PC-9 (cell line): ENCODE measurements at regions not wholly inside any gene's neighbourhood (a gene's known extent, or its start where the extent isn't known, plus 50 kb on each side); places are given as distances from the start of the nearest gene placed in this dataset.

ENCODE experiments used
- EZH2 ChIP-seq: fragments of 200-600 bp; sonication (generic); IDR thresholded peaks from 2 replicates; pipeline ENCODE4 v1.8.0; 2017; ENCODE audit warnings: antibody characterized with exemption, low read depth
- TF ChIP-seq, protein P1 (sequence below): fragments of 200-600 bp; sonication (generic); conservative IDR thresholded peaks from 2 replicates; pipeline ENCODE4 v1.6.1; 2017; ENCODE audit warnings: mixed run types, antibody characterized with exemption, mild to moderate bottlenecking, moderate library complexity

DNA sequence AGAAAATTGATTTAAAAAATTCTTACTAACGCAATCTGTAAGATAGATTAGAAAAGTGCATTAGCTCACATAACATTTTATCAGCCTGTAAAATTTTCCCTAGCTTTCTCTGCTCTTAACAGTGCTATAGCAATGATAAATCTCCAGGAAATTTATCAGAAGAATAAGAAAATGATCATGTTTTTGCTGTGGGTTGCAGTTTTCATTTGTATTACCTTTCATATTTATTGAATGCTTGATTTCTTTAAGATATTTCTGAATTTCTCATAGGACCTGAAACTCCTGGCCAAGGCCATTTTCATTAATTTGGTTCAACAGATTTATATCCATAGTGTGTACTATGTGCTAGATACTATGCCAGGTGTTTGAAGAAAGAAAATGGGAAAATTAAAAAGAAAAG is 130.3 kb upstream of the STARD13 start:
- TF ChIP-seq, protein P1, sequence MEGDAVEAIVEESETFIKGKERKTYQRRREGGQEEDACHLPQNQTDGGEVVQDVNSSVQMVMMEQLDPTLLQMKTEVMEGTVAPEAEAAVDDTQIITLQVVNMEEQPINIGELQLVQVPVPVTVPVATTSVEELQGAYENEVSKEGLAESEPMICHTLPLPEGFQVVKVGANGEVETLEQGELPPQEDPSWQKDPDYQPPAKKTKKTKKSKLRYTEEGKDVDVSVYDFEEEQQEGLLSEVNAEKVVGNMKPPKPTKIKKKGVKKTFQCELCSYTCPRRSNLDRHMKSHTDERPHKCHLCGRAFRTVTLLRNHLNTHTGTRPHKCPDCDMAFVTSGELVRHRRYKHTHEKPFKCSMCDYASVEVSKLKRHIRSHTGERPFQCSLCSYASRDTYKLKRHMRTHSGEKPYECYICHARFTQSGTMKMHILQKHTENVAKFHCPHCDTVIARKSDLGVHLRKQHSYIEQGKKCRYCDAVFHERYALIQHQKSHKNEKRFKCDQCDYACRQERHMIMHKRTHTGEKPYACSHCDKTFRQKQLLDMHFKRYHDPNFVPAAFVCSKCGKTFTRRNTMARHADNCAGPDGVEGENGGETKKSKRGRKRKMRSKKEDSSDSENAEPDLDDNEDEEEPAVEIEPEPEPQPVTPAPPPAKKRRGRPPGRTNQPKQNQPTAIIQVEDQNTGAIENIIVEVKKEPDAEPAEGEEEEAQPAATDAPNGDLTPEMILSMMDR, result no peak
- no peak for TF ChIP-seq EZH2
